Neuronal stem cell (in vitro differentiated cells): ENCODE measurements at regions not wholly inside any gene's neighbourhood (a gene's known extent, or its start where the extent isn't known, plus 50 kb on each side); places are given as distances from the start of the nearest gene placed in this dataset.
A peak's percentile ranks its signal among the peaks of the same experiment; 100 is the strongest.

Experiments
- DNase-seq: peaks from one replicate; pipeline ENCODE4 v3.0.0-alpha.2; 2013; ENCODE audit warnings: low spot score
- H2AFZ ChIP-seq: one replicate; pipeline ENCODE4 v1.6.1; 2013; ENCODE audit warnings: mild to moderate bottlenecking, low read length, inconsistent platforms
- H2AK5ac ChIP-seq: 2 replicates; pipeline ENCODE4 v1.6.1; 2013; ENCODE audit warnings: low read depth, mild to moderate bottlenecking, inconsistent platforms, low read length, moderate library complexity, mixed read lengths
- H2BK120ac ChIP-seq: 2 replicates; pipeline ENCODE4 v1.6.1; 2013; ENCODE audit warnings: low read depth, mild to moderate bottlenecking, inconsistent platforms, low read length, moderate library complexity, mixed read lengths
- H2BK12ac ChIP-seq: one replicate; pipeline ENCODE4 v1.6.1; 2013; ENCODE audit warnings: low read length, inconsistent platforms
- H2BK15ac ChIP-seq: 2 replicates; pipeline ENCODE4 v1.6.1; 2013; ENCODE audit warnings: mild to moderate bottlenecking, low read length, inconsistent platforms, mixed read lengths
- H2BK5ac ChIP-seq: one replicate; pipeline ENCODE4 v1.6.1; 2013; ENCODE audit warnings: inconsistent platforms, mild to moderate bottlenecking, low read length, moderate library complexity
- H3K14ac ChIP-seq: one replicate; pipeline ENCODE4 v1.6.1; 2013; ENCODE audit warnings: low read length, inconsistent platforms
- H3K18ac ChIP-seq: 2 replicates; pipeline ENCODE4 v1.6.1; 2013; ENCODE audit warnings: low read length, inconsistent platforms
- H3K23ac ChIP-seq: 2 replicates; pipeline ENCODE4 v1.6.1; 2013; ENCODE audit warnings: low read depth, mild to moderate bottlenecking, mixed read lengths, low read length, inconsistent platforms; ENCODE audit not compliant: poor library complexity
- H3K27ac ChIP-seq: replicated peaks from 3 replicates; pipeline ENCODE4 v1.5.1; 2013; ENCODE audit warnings: low read length, inconsistent platforms
- H3K27me3 ChIP-seq, 3 experiments: 2 replicates each; pipeline ENCODE4 v1.6.1; 2013; ENCODE audit warnings: low read length in 3 of 3, mild to moderate bottlenecking in 2 of 3, inconsistent platforms in 1 of 3, low read depth in 1 of 3, mixed read lengths in 1 of 3, moderate library complexity in 1 of 3; ENCODE audit not compliant: control insufficient read depth in 3 of 3, insufficient read depth in 3 of 3
- H3K36me3 ChIP-seq, 2 donors: replicated peaks in 1 of 2; 2 replicates each; pipeline ENCODE4 v1.6.1; 2013; ENCODE audit warnings: low read length in 2 of 2; ENCODE audit not compliant: control insufficient read depth in 2 of 2, insufficient read depth in 2 of 2
- H3K4ac ChIP-seq: 2 replicates; pipeline ENCODE4 v1.6.1; 2013; ENCODE audit warnings: inconsistent platforms, mild to moderate bottlenecking, low read length, moderate library complexity
- H3K4me1 ChIP-seq, 2 donors: 1 replicate in 1 of 2; 2 replicates in 1 of 2; pipeline ENCODE4 v1.6.1; 2013; ENCODE audit warnings: low read length in 2 of 2, low read depth in 1 of 2; ENCODE audit not compliant: control insufficient read depth in 2 of 2, insufficient read depth in 1 of 2
- H3K4me2 ChIP-seq: one replicate; pipeline ENCODE4 v1.6.1; 2013; ENCODE audit warnings: mild to moderate bottlenecking, low read length, inconsistent platforms; ENCODE audit not compliant: insufficient read depth, poor library complexity, severe bottlenecking
- H3K4me3 ChIP-seq, 2 donors: 2 replicates each; pipeline ENCODE4 v1.5.1; 2013; ENCODE audit warnings: low read length in 2 of 2, mild to moderate bottlenecking in 2 of 2, inconsistent platforms in 1 of 2, moderate library complexity in 1 of 2
- H3K79me1 ChIP-seq: one replicate; pipeline ENCODE4 v1.6.1; 2013; ENCODE audit warnings: low read depth, mild to moderate bottlenecking, inconsistent platforms, low read length, moderate library complexity
- H3K9ac ChIP-seq: one replicate; pipeline ENCODE4 v1.6.1; 2013; ENCODE audit warnings: mild to moderate bottlenecking, low read depth, low read length, inconsistent platforms; ENCODE audit not compliant: poor library complexity
- H3K9me3 ChIP-seq, 2 donors: replicated peaks in 1 of 2; 2 replicates each; pipeline versions ENCODE3 to v1.6.1; 2013; ENCODE audit warnings: low read length in 2 of 2, mild to moderate bottlenecking in 2 of 2, inconsistent platforms in 1 of 2, low read depth in 1 of 2, mixed read lengths in 1 of 2, moderate library complexity in 1 of 2; ENCODE audit not compliant: control insufficient read depth in 2 of 2, insufficient read depth in 1 of 2
- H4K8ac ChIP-seq: one replicate; pipeline ENCODE4 v1.6.1; 2013; ENCODE audit warnings: low read depth, mild to moderate bottlenecking, inconsistent platforms, low read length, moderate library complexity
- H4K91ac ChIP-seq: one replicate; pipeline ENCODE4 v1.6.1; 2013; ENCODE audit warnings: low read length, low read depth, mild to moderate bottlenecking, inconsistent platforms; ENCODE audit not compliant: poor library complexity
- WGBS, 2 donors: extraction: QIAGEN DNeasy Blood & Tissue Kit; methylation state at CpG; one replicate each; pipeline ENCODE4 v1.1.7; 2013; ENCODE audit warnings: missing lambda C conversion rate in 2 of 2, mixed read lengths in 1 of 2; ENCODE audit not compliant: insufficient read length in 2 of 2, insufficient replicate concordance in 1 of 2; ENCODE audit errors: extremely low coverage in 2 of 2; 5-methylcytosine and 5-hydroxymethylcytosine counted together

DNA sequence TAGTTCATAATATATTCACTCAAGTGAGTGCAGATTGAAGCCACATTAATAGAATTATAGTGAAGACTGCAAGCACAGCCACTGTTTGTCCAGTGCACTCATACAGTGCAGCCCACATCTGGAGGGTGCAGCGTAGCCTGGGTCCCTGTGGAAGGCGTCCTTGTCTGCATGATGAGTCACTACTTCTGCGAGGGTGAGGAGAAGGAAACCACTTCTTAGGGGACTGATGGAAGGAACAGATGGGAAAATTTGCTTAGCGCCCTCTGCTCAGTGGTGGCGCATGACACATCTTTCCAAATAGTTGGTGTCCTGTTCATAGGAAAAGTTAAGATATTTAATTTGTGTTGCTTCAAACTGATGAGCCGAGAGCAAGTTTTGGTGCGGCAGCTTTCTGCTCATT is 330.4 kb upstream of the SMIM21 start:
- Histone ChIP-seq H3K9ac (no peak overlapping the region), H3K4me3 (no peak overlapping the region), H4K8ac (no peak overlapping the region), H3K27ac (no peak overlapping the region), H3K9me3 (no peaks in the 10 kb centered on the region), H3K18ac (no peak overlapping the region), H3K27me3 (no peaks in the 10 kb centered on the region), H3K4me1 (peaks cover 0 to under 1% of the 10 kb centered on the region in 2 donors), H2AK5ac (no peak overlapping the region), H3K4ac (no peak overlapping the region), H2BK120ac (no peak overlapping the region), H2AFZ (no peak overlapping the region), H3K14ac (no peak overlapping the region), H4K91ac (no peak overlapping the region), H3K79me1 (no peaks in the 10 kb centered on the region), H3K36me3 (no peaks in the 10 kb centered on the region), H2BK15ac (no peak overlapping the region), H3K23ac (no peak overlapping the region), H2BK5ac (no peak overlapping the region), H2BK12ac (no peak overlapping the region), H3K4me2 (no peak overlapping the region)
- no CpG with 5 or more reads among the region's 7 CpGs for WGBS, 2 donors
- DNase-seq: no peak

DNA sequence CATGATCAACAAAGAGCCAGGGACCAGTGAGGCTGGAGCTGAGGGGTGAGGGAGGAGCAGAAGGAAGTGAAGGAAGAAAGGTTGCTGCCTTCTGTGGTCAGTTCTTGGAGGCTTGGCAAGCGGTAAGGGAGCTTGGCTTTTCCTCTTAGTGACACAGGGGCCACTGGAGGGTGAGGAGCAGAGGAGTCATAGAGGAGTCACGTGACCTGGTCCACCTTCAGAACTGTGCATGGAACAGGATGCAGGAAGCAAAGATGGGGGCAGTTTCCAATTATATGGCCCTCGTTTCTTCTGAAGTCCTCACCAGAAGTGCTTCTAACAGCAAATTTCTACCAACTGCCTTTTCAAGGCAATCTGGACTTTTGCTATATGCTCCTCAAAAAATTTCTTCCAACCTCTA is 326.9 kb upstream of the SMIM21 start:
- H4K8ac ChIP-seq: no peak overlapping the region
- H3K9ac ChIP-seq: peak overlapping the region; percentile 39
- H3K4ac ChIP-seq: no peak overlapping the region
- no peak overlapping the region for H2AK5ac ChIP-seq
- H3K18ac ChIP-seq: peak overlapping the region; percentile 53
- no peak overlapping the region for H2BK120ac ChIP-seq
- no peaks in the 10 kb centered on the region for H3K36me3 ChIP-seq
- H2AFZ ChIP-seq: no peak overlapping the region
- H2BK12ac ChIP-seq: no peak overlapping the region
- peaks cover 0 to 4% of the 10 kb centered on the region in 2 donors for H3K4me1 ChIP-seq
- no CpG with 5 or more reads among the region's 3 CpGs for WGBS, 2 donors
- H3K23ac ChIP-seq: peak overlapping the region; percentile 37
- no peaks in the 10 kb centered on the region for H3K79me1 ChIP-seq
- H3K27me3 ChIP-seq: no peaks in the 10 kb centered on the region
- peaks cover 0 to 2% of the 10 kb centered on the region in 2 donors for H3K9me3 ChIP-seq
- no peak overlapping the region for H3K4me2 ChIP-seq
- H2BK15ac ChIP-seq: no peak overlapping the region
- no peak overlapping the region for H3K4me3 ChIP-seq
- no peak overlapping the region for H4K91ac ChIP-seq
- no peak overlapping the region for H2BK5ac ChIP-seq
- peak overlapping the region; percentile 77 for H3K14ac ChIP-seq
- no peak for DNase-seq
- no peak overlapping the region for H3K27ac ChIP-seq

GRCh38 chr18:75753753-75754152 is 326.2 kb upstream of the SMIM21 start:
- peak overlapping the region; percentile 49 for H3K14ac ChIP-seq
- H2BK12ac ChIP-seq: no peak overlapping the region
- H3K27ac ChIP-seq: no peak overlapping the region
- no peak for DNase-seq
- no peak overlapping the region for H3K4me3 ChIP-seq
- H3K4ac ChIP-seq: no peak overlapping the region
- no peaks in the 10 kb centered on the region for H3K79me1 ChIP-seq
- H4K8ac ChIP-seq: no peak overlapping the region
- H3K23ac ChIP-seq: peak overlapping the region; percentile 47
- H3K27me3 ChIP-seq: no peaks in the 10 kb centered on the region
- no peak overlapping the region for H3K9ac ChIP-seq
- no CpG with 5 or more reads among the region's 3 CpGs for WGBS, 2 donors
- H2BK15ac ChIP-seq: no peak overlapping the region
- peaks cover 0 to 2% of the 10 kb centered on the region in 2 donors for H3K9me3 ChIP-seq
- H2BK120ac ChIP-seq: no peak overlapping the region
- H3K4me1 ChIP-seq: peaks cover 0 to 4% of the 10 kb centered on the region in 2 donors
- H2AFZ ChIP-seq: no peak overlapping the region
- no peaks in the 10 kb centered on the region for H3K36me3 ChIP-seq
- H3K18ac ChIP-seq: peak overlapping the region; percentile 60
- no peak overlapping the region for H2AK5ac ChIP-seq
- H3K4me2 ChIP-seq: no peak overlapping the region
- H2BK5ac ChIP-seq: no peak overlapping the region
- no peak overlapping the region for H4K91ac ChIP-seq

GRCh38 chr18:75752740-75753263 is 325.3 kb upstream of the SMIM21 start:
- Histone ChIP-seq H2AFZ (no peak overlapping the region), H3K4me3 (no peak overlapping the region), H3K4ac (peak overlapping the region; percentile 78), H3K4me2 (no peak overlapping the region), H3K18ac (peak overlapping the region; percentile 91), H3K9ac (peak overlapping the region; percentile 81), H3K27ac (no peak overlapping the region), H3K23ac (no peak overlapping the region), H3K9me3 (peaks cover 0 to 2% of the 10 kb centered on the region in 2 donors), H4K8ac (peak overlapping the region; percentile 92), H3K36me3 (no peaks in the 10 kb centered on the region), H3K79me1 (no peaks in the 10 kb centered on the region), H2BK120ac (no peak overlapping the region), H3K27me3 (no peaks in the 10 kb centered on the region), H3K14ac (peak overlapping the region; percentile 56), H2BK5ac (no peak overlapping the region), H4K91ac (peak overlapping the region; percentile 97), H2BK15ac (no peak overlapping the region), H2BK12ac (peak overlapping the region; percentile 41), H3K4me1 (peaks cover 0 to 4% of the 10 kb centered on the region in 2 donors), H2AK5ac (peak overlapping the region; percentile 39)
- WGBS, 2 donors: no CpG with 5 or more reads among the region's 11 CpGs
- DNase-seq: no peak
